Activated naive CD4-positive, alpha-beta T cell treated with anti-CD3 and anti-CD28 coated beads for 36 hours (primary cell): ENCODE measurements at regions not wholly inside any gene's neighbourhood (a gene's known extent, or its start where the extent isn't known, plus 50 kb on each side); places are given as distances from the start of the nearest gene placed in this dataset. TPM values are rescaled to one million over a fixed set of nuclear protein-coding genes. Genes with fewer than 3 reads are reported as not detected.

Experiments used
- CTCF ChIA-PET: fragments of 350-600 bp; sonication (Branson Sonifier 250); formaldehyde crosslinking; loops from one replicate; lab custom pipeline; 2021; ENCODE audit warnings: antibody characterized with exemption; lab: Charles Lee
- DNase-seq: peaks from one replicate; pipeline ENCODE4 v3.0.0-alpha.2; 2020
- H3K27ac Mint-ChIP-seq: one replicate; pipeline ENCODE4 v1.8.0; 2021; ENCODE audit warnings: mild to moderate bottlenecking, mixed read lengths
- H3K27me3 Mint-ChIP-seq: one replicate; pipeline ENCODE4 v1.8.0; 2021; ENCODE audit warnings: low read depth, mixed read lengths
- H3K36me3 Mint-ChIP-seq: one replicate; pipeline ENCODE4 v1.8.0; 2021; ENCODE audit warnings: low read depth, mixed read lengths
- H3K4me1 Mint-ChIP-seq: one replicate; pipeline ENCODE4 v1.8.0; 2021; ENCODE audit warnings: low read depth, mixed read lengths
- H3K4me3 Mint-ChIP-seq: one replicate; pipeline ENCODE4 v1.8.0; 2021; ENCODE audit warnings: mild to moderate bottlenecking, moderate library complexity, mixed read lengths
- H3K9me3 Mint-ChIP-seq: one replicate; pipeline ENCODE4 v1.8.0; 2021; ENCODE audit warnings: mixed read lengths
- intact Hi-C: fragments of 100-400 bp; cut with micrococcal nuclease; formaldehyde crosslinking; loops from one replicate; pipeline ENCODE4 v1.15.1; 2023
- microRNA-seq: library from miRNA; unstranded; fragments of <30 nt; microRNA quantifications from one replicate; pipeline ENCODE4 v1.2.0, GENCODE V29; 2022; ENCODE audit warnings: borderline microRNAs expressed, borderline replicate concordance

GRCh38 chr11:43585877-43586608 is 94.5 kb upstream of the HSD17B12 start:
- no peaks in the 10 kb centered on the region for H3K36me3 Mint-ChIP-seq
- H3K4me1 Mint-ChIP-seq = peaks cover 15% of the 10 kb centered on the region
- CTCF ChIA-PET = no interaction called here
- H3K27me3 Mint-ChIP-seq = peaks cover 67% of the 10 kb centered on the region
- intact Hi-C loops = no loop called here
- no peak for DNase-seq
- no peak overlapping the region for H3K27ac Mint-ChIP-seq
- no peak overlapping the region for H3K4me3 Mint-ChIP-seq
- H3K9me3 Mint-ChIP-seq = no peaks in the 10 kb centered on the region

- Mint-ChIP-seq H3K4me3 (no peak overlapping the region), H3K36me3 (no peaks in the 10 kb centered on the region), H3K4me1 (no peaks in the 10 kb centered on the region), H3K9me3 (no peaks in the 10 kb centered on the region), H3K27ac (no peak overlapping the region), H3K27me3 (peaks cover 42% of the 10 kb centered on the region)
- CTCF ChIA-PET = interaction anchor here (0.6 to 0.9 kb wide), 3 partner anchors 17 to 412 kb away, joined by 3 to 5 read pairs (median 4); no protein-coding TSS in a partner anchor
- DNase-seq = no peak
- intact Hi-C loops = no loop called here
These were observed 90.8 kb upstream of the HSD17B12 start for GRCh38 chr11:43589601-43590250.

GRCh38 chr11:43601511-43601910 is 79.0 kb upstream of the HSD17B12 start:
- intact Hi-C loops = no loop called here
- Mint-ChIP-seq H3K4me1 (no peaks in the 10 kb centered on the region), H3K27ac (no peak overlapping the region), H3K9me3 (no peaks in the 10 kb centered on the region), H3K36me3 (no peaks in the 10 kb centered on the region), H3K4me3 (no peak overlapping the region), H3K27me3 (peaks cover 24% of the 10 kb centered on the region)
- DNase-seq = no peak
- CTCF ChIA-PET = no interaction called here

- Mint-ChIP-seq H3K27ac (no peak overlapping the region), H3K4me1 (no peaks in the 10 kb centered on the region), H3K9me3 (no peaks in the 10 kb centered on the region), H3K27me3 (peaks cover 22% of the 10 kb centered on the region), H3K4me3 (no peak overlapping the region), H3K36me3 (no peaks in the 10 kb centered on the region)
- DNase-seq = no peak
- intact Hi-C loops = no loop called here
- CTCF ChIA-PET = no interaction called here
These were observed 77.9 kb upstream of the HSD17B12 start for GRCh38 chr11:43602670-43603069.

- intact Hi-C loops = no loop called here
- Mint-ChIP-seq H3K4me3 (no peak overlapping the region), H3K27me3 (peaks cover 24% of the 10 kb centered on the region), H3K36me3 (no peaks in the 10 kb centered on the region), H3K27ac (no peak overlapping the region), H3K4me1 (no peaks in the 10 kb centered on the region), H3K9me3 (peaks cover 18% of the 10 kb centered on the region)
- CTCF ChIA-PET = no interaction called here
- DNase-seq = no peak
These were observed 66.3 kb upstream of the HSD17B12 start for GRCh38 chr11:43614214-43614613.

- Mint-ChIP-seq H3K4me3 (no peak overlapping the region), H3K9me3 (peaks cover 7% of the 10 kb centered on the region), H3K27ac (no peak overlapping the region), H3K4me1 (no peaks in the 10 kb centered on the region), H3K27me3 (peaks cover 33% of the 10 kb centered on the region), H3K36me3 (no peaks in the 10 kb centered on the region)
- intact Hi-C loops = no loop called here
- no peak for DNase-seq
- CTCF ChIA-PET = interaction anchor here (1.6 kb wide), 1 partner anchor 206 kb away, joined by 4 read pairs; no protein-coding TSS in a partner anchor
These were observed 60.6 kb upstream of the HSD17B12 start for GRCh38 chr11:43619863-43620505.

GRCh38 chr11:43626798-43627197 is 53.7 kb upstream of the HSD17B12 start:
- no peak for DNase-seq
- H3K4me1 Mint-ChIP-seq = no peaks in the 10 kb centered on the region
- H3K9me3 Mint-ChIP-seq = no peaks in the 10 kb centered on the region
- intact Hi-C loops = no loop called here
- CTCF ChIA-PET = no interaction called here
- H3K4me3 Mint-ChIP-seq = no peak overlapping the region
- peaks cover 27% of the 10 kb centered on the region for H3K27me3 Mint-ChIP-seq
- no peaks in the 10 kb centered on the region for H3K36me3 Mint-ChIP-seq
- no peak overlapping the region for H3K27ac Mint-ChIP-seq

Small RNA genes lying in the stretch of these regions (microRNA-seq; reads per million reads assigned to microRNA genes)
- not detected for gene MIR129-2
- gene MIR670 = not detected
